Pancreas (tissue), 10 donors: ENCODE measurements at regions not wholly inside any gene's neighbourhood (a gene's known extent, or its start where the extent isn't known, plus 50 kb on each side); places are given as distances from the start of the nearest gene placed in this dataset.

Experiments used
- ATAC-seq, 4 donors: fragments of 200-7000 bp; cut with Tn5 transposase; one replicate each; pipeline versions ENCODE4 v1.8.0 to v1.9.1; 2020; ENCODE audit warnings: mild to moderate bottlenecking in 4 of 4, moderate library complexity in 4 of 4
- DNase-seq, 6 donors: peaks; one replicate each; pipeline ENCODE4 v3.0.0-alpha.2; 2020
- FAIRE-seq: peaks from 2 replicates; lab custom pipeline; 2012; peaks lifted over from hg19 to GRCh38; lab: Jason Lieb, UNC
- H3K27ac ChIP-seq, 4 donors: fragments of 200-600 bp; sonication (generic); 1 replicate in 3 of 4; 2 replicates in 1 of 4; pipeline versions ENCODE4 v1.5.0 to v1.8.0; 2020
- H3K27me3 ChIP-seq, 4 donors: fragments of 200-600 bp; one replicate each; pipeline ENCODE4 v1.8.0; 2021
- H3K36me3 ChIP-seq, 3 donors: fragments of 200-600 bp; sonication (generic) in 1 of 3; one replicate each; pipeline versions ENCODE4 v1.5.0 to v1.8.0; 2020 to 2021
- H3K4me1 ChIP-seq, 3 donors: fragments of 200-600 bp; one replicate each; pipeline ENCODE4 v1.8.0; 2021
- H3K4me3 ChIP-seq, 4 donors: fragments of 200-600 bp; sonication (generic) in 2 of 4; one replicate each; pipeline versions ENCODE4 v1.5.0 to v1.8.0; 2020 to 2021
- H3K9me3 ChIP-seq, 4 donors: fragments of 200-600 bp; one replicate each; pipeline ENCODE4 v1.8.0; 2021
- CTCF ChIP-seq, 4 donors: fragments of 200-600 bp; sonication (generic) in 3 of 4; IDR thresholded peaks; one replicate each; pipeline versions ENCODE4 v1.5.0 to v1.8.0; 2021; ENCODE audit warnings: antibody characterized with exemption in 4 of 4
- WGBS, 2 donors: extraction: QIAGEN DNeasy Blood & Tissue Kit; methylation state at CpG; one replicate each; pipeline ENCODE4 v1.1.7; 2013; 5-methylcytosine and 5-hydroxymethylcytosine counted together
- intact Hi-C, 3 donors: fragments of 100-400 bp; cut with DNase I; formaldehyde crosslinking; loops; one replicate each; pipeline versions ENCODE4 v1.11.1 to v1.14.2; 2022
- donor health status: healthy with polysubstance abuse.
- donor health status: DM: no; HTN: no; CAD: no; lungs with moderate emphysema.
- donor health status: DM: no; HTN: no; CAD: no.
- donor health status: control.
- donor health status: control.
- donor health status: Bipolar disorder and iron deficiency.
- donor health status: DM: yes; HTN: yes; CAD: no.
- donor health status: DM: no; HTN: no; CAD: no.
- donor health status: DM: no; HTN: no; CAD: no.
- donor health status: DM: yes; HTN: yes; CAD: no.

GRCh38 chr3:21876782-21877181, 125.8 kb upstream of the ZNF385D start:
- TF ChIP-seq CTCF (IDR thresholded peaks at IDR 0.05): no peak
- H3K4me3 ChIP-seq: no peak overlapping the region
- no peak overlapping the region for H3K27ac ChIP-seq
- no peaks in the 10 kb centered on the region for H3K27me3 ChIP-seq
- no peak for ATAC-seq
- H3K4me1 ChIP-seq: no peaks in the 10 kb centered on the region
- no peak for FAIRE-seq
- intact Hi-C loops: no loop called here
- H3K36me3 ChIP-seq: no peaks in the 10 kb centered on the region
- H3K9me3 ChIP-seq: no peaks in the 10 kb centered on the region
- DNase-seq: no peak
- 44 to 51% methylated on average over 2 of the region's 2 CpGs for WGBS, 2 donors

- Histone ChIP-seq H3K27me3 (no peaks in the 10 kb centered on the region), H3K27ac (no peak overlapping the region), H3K4me3 (no peak overlapping the region), H3K4me1 (no peaks in the 10 kb centered on the region), H3K36me3 (no peaks in the 10 kb centered on the region), H3K9me3 (no peaks in the 10 kb centered on the region)
- DNase-seq: no peak
- no peak for ATAC-seq
- FAIRE-seq: no peak
- no peak for TF ChIP-seq CTCF (IDR thresholded peaks at IDR 0.05)
- WGBS, 2 donors: 44 to 47% methylated on average over 6 of the region's 6 CpGs
- intact Hi-C loops: no loop called here
Observed at GRCh38 chr3:21877214-21877754, 126.3 kb upstream of the ZNF385D start.

GRCh38 chr3:21879184-21879886, 128.3 kb upstream of the ZNF385D start:
- no peaks in the 10 kb centered on the region for H3K36me3 ChIP-seq
- intact Hi-C loops: no loop called here
- no peaks in the 10 kb centered on the region for H3K4me1 ChIP-seq
- FAIRE-seq: no peak
- no peak for DNase-seq
- H3K27ac ChIP-seq: no peak overlapping the region
- no peak for TF ChIP-seq CTCF (IDR thresholded peaks at IDR 0.05)
- WGBS, 2 donors: 71 to 73% methylated on average over 7 of the region's 7 CpGs
- H3K27me3 ChIP-seq: no peaks in the 10 kb centered on the region
- H3K4me3 ChIP-seq: no peak overlapping the region
- H3K9me3 ChIP-seq: no peaks in the 10 kb centered on the region
- ATAC-seq: no peak

- Histone ChIP-seq H3K27me3 (no peaks in the 10 kb centered on the region), H3K4me3 (no peak overlapping the region), H3K36me3 (no peaks in the 10 kb centered on the region), H3K4me1 (no peaks in the 10 kb centered on the region), H3K27ac (no peak overlapping the region), H3K9me3 (no peaks in the 10 kb centered on the region)
- FAIRE-seq (no peak), DNase-seq (no peak), ATAC-seq (no peak)
- 68 to 86% methylated on average over 2 of the region's 2 CpGs for WGBS, 2 donors
- intact Hi-C loops: no loop called here
- no peak for TF ChIP-seq CTCF (IDR thresholded peaks at IDR 0.05)
Observed at GRCh38 chr3:21888656-21889055, 137.6 kb upstream of the ZNF385D start.

- Histone ChIP-seq H3K27ac (no peak overlapping the region), H3K36me3 (no peaks in the 10 kb centered on the region), H3K9me3 (no peaks in the 10 kb centered on the region), H3K27me3 (no peaks in the 10 kb centered on the region), H3K4me1 (no peaks in the 10 kb centered on the region), H3K4me3 (no peak overlapping the region)
- no peak for TF ChIP-seq CTCF (IDR thresholded peaks at IDR 0.05)
- intact Hi-C loops: no loop called here
- no peak for DNase-seq
- no peak for ATAC-seq
- 83 to 94% methylated on average over 2 of the region's 2 CpGs for WGBS, 2 donors
- FAIRE-seq: no peak
Observed at GRCh38 chr3:21889166-21889565, 138.2 kb upstream of the ZNF385D start.
